Uterus (tissue), 2 donors: ENCODE measurements at regions not wholly inside any gene's neighbourhood (a gene's known extent, or its start where the extent isn't known, plus 50 kb on each side); places are given as distances from the start of the nearest gene placed in this dataset.

ENCODE experiments used
- POLR2A ChIP-seq, 2 donors: fragments of 450-650 bp; IDR thresholded peaks; one replicate each; pipeline ENCODE4 v1.6.1; 2016; ENCODE audit warnings: antibody characterized with exemption in 2 of 2, mild to moderate bottlenecking in 1 of 2, moderate library complexity in 1 of 2
- TF ChIP-seq, protein P1 (sequence below), 4 experiments: fragments of 200-600 bp in 2 of 4; fragments of 450-650 bp in 2 of 4; sonication (generic) in 2 of 4; IDR thresholded peaks; one replicate each; pipeline ENCODE4 v1.5.1; 2016 to 2019; ENCODE audit warnings: antibody characterized with exemption in 4 of 4, mild to moderate bottlenecking in 2 of 4, moderate library complexity in 1 of 4

DNA sequence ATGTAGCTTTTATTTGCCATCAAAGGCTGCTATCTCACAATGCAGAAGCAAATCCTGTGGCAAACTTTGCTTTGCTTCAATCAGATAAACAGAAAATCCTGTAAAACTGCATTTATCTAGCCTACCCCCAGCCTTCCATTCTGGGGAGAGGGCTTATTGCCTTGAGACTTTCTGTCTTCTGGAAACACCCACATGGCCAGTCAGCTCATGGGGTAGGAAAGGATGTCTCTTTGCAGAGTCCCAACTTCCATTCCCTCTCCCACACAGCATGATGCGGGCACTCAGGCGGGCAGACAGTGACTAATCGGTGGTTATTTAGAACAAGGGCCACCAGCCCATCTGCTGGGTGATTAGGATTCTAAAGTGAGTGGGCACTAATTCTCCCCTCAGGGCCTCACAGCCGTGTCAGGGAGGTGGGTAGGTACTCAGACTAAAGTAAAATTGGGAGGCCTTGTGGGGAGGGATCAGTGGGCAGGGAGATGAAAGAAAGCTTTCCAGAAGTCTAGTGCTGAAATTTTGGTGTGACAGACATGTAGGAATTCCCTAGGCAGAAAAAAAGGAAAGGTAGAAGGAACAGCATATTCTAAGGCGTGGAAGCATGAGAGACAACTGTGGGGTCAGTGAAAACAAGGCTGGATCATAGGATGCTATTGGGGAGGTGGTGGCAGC is 720.5 kb downstream of the VRK1 start:
- TF ChIP-seq, protein P1, sequence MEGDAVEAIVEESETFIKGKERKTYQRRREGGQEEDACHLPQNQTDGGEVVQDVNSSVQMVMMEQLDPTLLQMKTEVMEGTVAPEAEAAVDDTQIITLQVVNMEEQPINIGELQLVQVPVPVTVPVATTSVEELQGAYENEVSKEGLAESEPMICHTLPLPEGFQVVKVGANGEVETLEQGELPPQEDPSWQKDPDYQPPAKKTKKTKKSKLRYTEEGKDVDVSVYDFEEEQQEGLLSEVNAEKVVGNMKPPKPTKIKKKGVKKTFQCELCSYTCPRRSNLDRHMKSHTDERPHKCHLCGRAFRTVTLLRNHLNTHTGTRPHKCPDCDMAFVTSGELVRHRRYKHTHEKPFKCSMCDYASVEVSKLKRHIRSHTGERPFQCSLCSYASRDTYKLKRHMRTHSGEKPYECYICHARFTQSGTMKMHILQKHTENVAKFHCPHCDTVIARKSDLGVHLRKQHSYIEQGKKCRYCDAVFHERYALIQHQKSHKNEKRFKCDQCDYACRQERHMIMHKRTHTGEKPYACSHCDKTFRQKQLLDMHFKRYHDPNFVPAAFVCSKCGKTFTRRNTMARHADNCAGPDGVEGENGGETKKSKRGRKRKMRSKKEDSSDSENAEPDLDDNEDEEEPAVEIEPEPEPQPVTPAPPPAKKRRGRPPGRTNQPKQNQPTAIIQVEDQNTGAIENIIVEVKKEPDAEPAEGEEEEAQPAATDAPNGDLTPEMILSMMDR (IDR thresholded peaks at IDR 0.05): no peak
- no peak for TF ChIP-seq POLR2A (IDR thresholded peaks at IDR 0.05)
